ENCODE measurements at regions not wholly inside any gene's neighbourhood (a gene's known extent, or its start where the extent isn't known, plus 50 kb on each side); places are given as distances from the start of the nearest gene placed in this dataset.
"Not testable (repeated sequence)": the region's sequence is repeated elsewhere in the genome, so short reads cannot be mapped to it uniquely, and the experiment has no call there.

DNA sequence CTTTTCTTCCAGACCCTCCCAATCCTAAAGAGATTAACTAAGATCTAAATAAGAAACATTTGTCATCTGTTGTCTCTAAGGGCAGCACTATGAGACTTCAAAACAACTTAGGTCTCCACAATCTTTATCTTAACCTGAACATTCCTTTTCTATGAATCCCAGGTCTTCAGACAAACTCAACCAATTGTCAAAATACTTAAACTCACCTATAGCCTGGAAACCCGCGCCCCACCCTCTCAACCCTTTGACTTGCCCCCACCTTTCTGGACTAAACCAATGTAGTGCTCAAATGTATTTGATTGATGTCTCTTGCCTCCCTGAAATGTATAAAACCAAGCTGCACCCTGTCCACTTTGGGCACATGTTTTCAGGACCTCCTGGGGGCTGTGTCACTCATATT, 76.5 kb upstream of the DMRT1 start:
- DNase-seq (ENCODE audit: low read depth, low spot score), result no peak
- TF ChIP-seq, protein P1, sequence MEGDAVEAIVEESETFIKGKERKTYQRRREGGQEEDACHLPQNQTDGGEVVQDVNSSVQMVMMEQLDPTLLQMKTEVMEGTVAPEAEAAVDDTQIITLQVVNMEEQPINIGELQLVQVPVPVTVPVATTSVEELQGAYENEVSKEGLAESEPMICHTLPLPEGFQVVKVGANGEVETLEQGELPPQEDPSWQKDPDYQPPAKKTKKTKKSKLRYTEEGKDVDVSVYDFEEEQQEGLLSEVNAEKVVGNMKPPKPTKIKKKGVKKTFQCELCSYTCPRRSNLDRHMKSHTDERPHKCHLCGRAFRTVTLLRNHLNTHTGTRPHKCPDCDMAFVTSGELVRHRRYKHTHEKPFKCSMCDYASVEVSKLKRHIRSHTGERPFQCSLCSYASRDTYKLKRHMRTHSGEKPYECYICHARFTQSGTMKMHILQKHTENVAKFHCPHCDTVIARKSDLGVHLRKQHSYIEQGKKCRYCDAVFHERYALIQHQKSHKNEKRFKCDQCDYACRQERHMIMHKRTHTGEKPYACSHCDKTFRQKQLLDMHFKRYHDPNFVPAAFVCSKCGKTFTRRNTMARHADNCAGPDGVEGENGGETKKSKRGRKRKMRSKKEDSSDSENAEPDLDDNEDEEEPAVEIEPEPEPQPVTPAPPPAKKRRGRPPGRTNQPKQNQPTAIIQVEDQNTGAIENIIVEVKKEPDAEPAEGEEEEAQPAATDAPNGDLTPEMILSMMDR (IDR thresholded peaks at IDR 0.05; ENCODE audit: insufficient read depth, low read length, missing control alignments), result no peak
- H3K4me3 ChIP-seq (ENCODE audit: low read depth, low read length), result no peak overlapping the region
- ChIA-PET CTCF (interaction anchor here (1.5 to 7.3 kb wide), 4 partner anchors 8 to 150 kb away, joined by 3 to 55 read pairs (median 6); no protein-coding TSS in a partner anchor), POLR2A (no interaction called here)

DNA sequence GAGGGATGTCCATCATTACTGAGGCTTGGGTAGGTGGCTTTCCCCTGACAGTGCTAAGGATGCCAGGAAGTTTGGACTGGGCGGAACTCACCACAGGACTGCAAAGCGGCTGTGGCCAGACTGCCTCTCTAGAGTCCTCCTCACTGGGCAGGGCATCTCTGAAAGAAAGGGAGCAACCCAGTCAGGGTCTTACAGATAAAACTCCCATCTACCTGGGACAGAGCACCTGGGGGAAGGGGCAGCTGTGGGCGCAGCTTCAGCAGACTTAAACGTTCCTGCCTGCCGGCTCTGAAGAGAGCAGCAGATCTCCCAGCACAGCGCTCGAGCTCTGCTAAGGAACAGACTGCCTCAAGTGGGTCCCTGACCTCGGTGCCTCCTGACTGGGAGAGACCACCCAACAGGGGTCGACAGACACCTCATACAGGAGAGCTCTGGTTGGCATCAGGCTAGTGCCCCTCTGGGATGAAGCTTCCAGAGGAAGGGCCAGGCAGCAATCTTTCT, 74.4 kb upstream of the DMRT1 start:
- H3K4me3 ChIP-seq (ENCODE audit: low read depth, low read length); DNase-seq (ENCODE audit: low read depth, low spot score): not testable (repeated sequence)
- ChIA-PET POLR2A (interaction anchor here (0.6 kb wide), 1 partner anchor 122 kb away, joined by 4 read pairs; no protein-coding TSS in a partner anchor), CTCF (interaction anchor here (0.9 to 7.3 kb wide), 3 partner anchors 9 to 158 kb away, joined by 3 to 55 read pairs (median 5); no protein-coding TSS in a partner anchor)

DNA sequence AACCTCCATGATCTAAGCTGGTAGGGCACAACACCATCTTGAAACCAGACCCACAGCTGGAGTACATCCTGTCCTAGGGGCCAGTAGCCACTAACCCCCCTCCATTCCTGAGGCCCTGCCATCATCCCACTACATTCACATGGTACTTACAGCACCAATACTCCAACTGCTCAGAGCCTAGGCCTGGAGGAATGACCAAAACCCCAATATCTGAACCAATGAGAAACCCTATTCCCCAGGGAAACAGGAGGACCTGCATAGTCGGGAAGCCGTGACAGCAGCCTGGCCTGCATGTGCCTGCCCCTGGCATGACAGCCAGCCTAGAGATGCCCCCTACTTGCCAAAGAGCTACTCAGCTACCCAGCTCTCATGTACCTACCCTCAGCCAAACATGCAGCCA, 65.4 kb upstream of the DMRT1 start:
- TF ChIP-seq, protein P1 (IDR thresholded peaks at IDR 0.05; ENCODE audit: insufficient read depth, low read length, missing control alignments), result no peak
- ChIA-PET POLR2A (no interaction called here), CTCF (interaction anchor here (0.6 to 0.9 kb wide), 2 partner anchors 28 to 163 kb away, joined by 3 read pairs; no protein-coding TSS in a partner anchor)
- no peak overlapping the region for H3K4me3 ChIP-seq (ENCODE audit: low read depth, low read length)
- no peak for DNase-seq (ENCODE audit: low read depth, low spot score)

DNA sequence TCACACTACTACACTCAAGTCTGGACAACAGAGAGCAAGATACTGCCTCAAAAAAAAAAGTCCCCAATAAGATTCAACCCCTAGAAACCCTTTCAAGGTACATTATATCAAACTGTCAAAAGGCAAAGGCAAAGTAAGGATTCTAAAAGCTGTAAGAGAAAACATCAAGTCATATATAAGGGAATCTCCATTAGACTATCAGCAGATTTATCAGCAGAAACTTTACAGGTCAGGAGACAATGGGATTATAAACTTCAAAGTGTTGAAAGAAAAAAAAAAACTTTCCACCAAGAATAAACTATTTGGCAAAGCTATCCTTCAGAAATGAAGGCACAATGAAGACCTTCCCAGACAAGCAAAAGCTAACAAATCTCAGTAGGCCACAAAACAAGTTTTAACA, 63.5 kb upstream of the DMRT1 start:
- H3K4me3 ChIP-seq (ENCODE audit: low read depth, low read length), result no peak overlapping the region
- TF ChIP-seq, protein P1 (IDR thresholded peaks at IDR 0.05; ENCODE audit: insufficient read depth, low read length, missing control alignments), result no peak
- ChIA-PET POLR2A (no interaction called here), CTCF (interaction anchor here (2.2 kb wide), 1 partner anchor 13 kb away, joined by 7 read pairs; no protein-coding TSS in a partner anchor)
- no peak for DNase-seq (ENCODE audit: low read depth, low spot score)

DNA sequence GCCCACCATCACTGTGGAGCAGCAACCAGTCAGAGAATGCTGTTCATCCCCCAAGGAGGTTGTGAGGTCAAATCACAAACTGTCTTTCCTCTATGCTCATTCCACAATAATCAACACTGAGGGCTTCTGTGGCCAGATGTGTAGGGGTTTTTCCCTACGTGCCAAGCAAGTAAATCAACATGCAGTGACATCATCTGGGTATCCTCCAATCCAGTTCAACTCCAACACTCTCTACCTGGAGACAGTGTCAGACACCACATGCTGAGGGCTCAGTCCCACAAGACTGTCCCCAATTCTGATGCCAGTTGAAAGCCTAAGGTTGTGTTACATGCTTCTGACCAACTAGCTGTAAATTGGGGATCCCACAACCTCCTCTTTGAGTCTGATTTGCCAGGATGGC, 57.3 kb upstream of the DMRT1 start:
- TF ChIP-seq, protein P1 (IDR thresholded peaks at IDR 0.05; ENCODE audit: insufficient read depth, low read length, missing control alignments), result no peak
- CTCF ChIA-PET, result no interaction called here
- POLR2A ChIA-PET, result no interaction called here
- no peak for DNase-seq (ENCODE audit: low read depth, low spot score)
- H3K4me3 ChIP-seq (ENCODE audit: low read depth, low read length), result no peak overlapping the region

DNA sequence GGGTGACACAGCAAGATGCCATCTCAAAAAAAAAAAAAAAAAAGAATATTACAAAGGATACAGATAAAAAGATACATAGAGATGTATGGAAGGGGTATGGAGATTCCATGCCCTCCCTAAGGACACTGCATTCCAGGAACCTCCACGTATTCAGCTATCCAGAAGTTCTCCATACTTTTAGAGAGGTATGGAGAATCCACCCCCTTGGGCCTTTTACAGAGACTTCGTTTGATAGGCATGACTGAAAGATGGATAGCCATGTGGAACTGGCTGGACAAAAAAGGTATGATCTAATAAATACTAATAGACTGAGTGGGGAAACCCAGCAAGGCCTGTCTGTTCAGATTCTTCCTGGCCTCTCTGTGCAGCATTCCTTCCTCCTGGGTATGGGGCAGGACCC, 56.6 kb upstream of the DMRT1 start:
- POLR2A ChIA-PET, result no interaction called here
- H3K4me3 ChIP-seq (ENCODE audit: low read depth, low read length), result no peak overlapping the region
- TF ChIP-seq, protein P1 (IDR thresholded peaks at IDR 0.05; ENCODE audit: insufficient read depth, low read length, missing control alignments), result no peak
- CTCF ChIA-PET, result no interaction called here
- no peak for DNase-seq (ENCODE audit: low read depth, low spot score)

DNA sequence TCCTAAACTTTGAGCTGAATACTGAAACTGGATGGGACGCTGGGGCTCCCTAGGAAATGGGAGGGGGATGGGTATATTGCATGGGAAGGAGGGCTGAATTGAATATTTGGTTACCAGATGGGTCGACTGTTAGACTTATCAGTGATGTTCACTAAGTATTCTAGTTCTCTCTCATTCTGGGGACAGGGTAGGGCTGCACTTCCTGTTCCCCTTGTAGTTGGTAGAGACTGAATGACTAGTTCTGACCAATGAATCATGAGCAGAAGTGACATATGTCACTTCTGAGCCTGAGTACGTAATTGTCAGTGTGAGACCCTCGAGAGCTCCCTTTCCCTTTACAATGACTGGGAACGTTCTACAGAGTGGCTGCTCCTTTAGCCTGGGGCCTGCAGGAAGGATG, 55.5 kb upstream of the DMRT1 start:
- CTCF ChIA-PET, result no interaction called here
- no peak for DNase-seq (ENCODE audit: low read depth, low spot score)
- H3K4me3 ChIP-seq (ENCODE audit: low read depth, low read length), result no peak overlapping the region
- POLR2A ChIA-PET, result no interaction called here
- TF ChIP-seq, protein P1 (IDR thresholded peaks at IDR 0.05; ENCODE audit: insufficient read depth, low read length, missing control alignments), result no peak
